ENCODE measurements at regions not wholly inside any gene's neighbourhood (a gene's known extent, or its start where the extent isn't known, plus 50 kb on each side); places are given as distances from the start of the nearest gene placed in this dataset.

DNA sequence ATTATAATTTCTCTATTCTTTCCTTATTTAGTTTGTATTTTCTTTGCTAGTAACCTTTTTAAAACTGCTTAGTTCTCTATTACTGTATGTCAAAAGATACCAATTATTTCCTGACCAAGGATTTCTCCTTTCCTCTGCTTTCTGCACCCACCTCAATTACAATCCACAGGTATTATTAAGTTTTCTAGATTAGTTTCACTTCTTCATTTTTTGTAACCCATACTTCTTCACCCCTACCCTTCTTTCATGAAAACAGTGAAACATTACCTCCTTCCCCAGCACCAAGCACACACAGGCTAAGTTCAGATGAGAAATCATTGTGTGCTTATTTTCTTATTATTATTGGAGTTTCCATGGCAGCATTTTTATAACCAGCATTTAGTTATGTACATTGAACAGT lies 318.5 kb upstream of the MDGA2 start:
- TF ChIP-seq, protein P1, sequence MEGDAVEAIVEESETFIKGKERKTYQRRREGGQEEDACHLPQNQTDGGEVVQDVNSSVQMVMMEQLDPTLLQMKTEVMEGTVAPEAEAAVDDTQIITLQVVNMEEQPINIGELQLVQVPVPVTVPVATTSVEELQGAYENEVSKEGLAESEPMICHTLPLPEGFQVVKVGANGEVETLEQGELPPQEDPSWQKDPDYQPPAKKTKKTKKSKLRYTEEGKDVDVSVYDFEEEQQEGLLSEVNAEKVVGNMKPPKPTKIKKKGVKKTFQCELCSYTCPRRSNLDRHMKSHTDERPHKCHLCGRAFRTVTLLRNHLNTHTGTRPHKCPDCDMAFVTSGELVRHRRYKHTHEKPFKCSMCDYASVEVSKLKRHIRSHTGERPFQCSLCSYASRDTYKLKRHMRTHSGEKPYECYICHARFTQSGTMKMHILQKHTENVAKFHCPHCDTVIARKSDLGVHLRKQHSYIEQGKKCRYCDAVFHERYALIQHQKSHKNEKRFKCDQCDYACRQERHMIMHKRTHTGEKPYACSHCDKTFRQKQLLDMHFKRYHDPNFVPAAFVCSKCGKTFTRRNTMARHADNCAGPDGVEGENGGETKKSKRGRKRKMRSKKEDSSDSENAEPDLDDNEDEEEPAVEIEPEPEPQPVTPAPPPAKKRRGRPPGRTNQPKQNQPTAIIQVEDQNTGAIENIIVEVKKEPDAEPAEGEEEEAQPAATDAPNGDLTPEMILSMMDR (IDR thresholded peaks at IDR 0.05; ENCODE audit: low read depth, low read length, poor library complexity, severe bottlenecking), result no peak
- no peak for TF ChIP-seq EZH2phosphoT487 (IDR thresholded peaks at IDR 0.05; ENCODE audit: borderline replicate concordance, low read length)
